Panc1 (cell line): ENCODE measurements at regions not wholly inside any gene's neighbourhood (a gene's known extent, or its start where the extent isn't known, plus 50 kb on each side); places are given as distances from the start of the nearest gene placed in this dataset.

Experiments
- ATAC-seq: fragments of 200-7000 bp; cut with Tn5 transposase; 2 replicates; pipeline ENCODE4 v1.9.1; 2020; ENCODE audit warnings: mild to moderate bottlenecking, moderate library complexity
- BruUV-seq: library from RNA; stranded (reverse); fragments of 400-500 nt; replicated peaks from 2 replicates; lab custom pipeline; 2021; lab: Mats Ljungman, UMichigan
- CTCF ChIA-PET: fragments of 300-600 bp; sonication (Branson Sonifier 250); formaldehyde crosslinking; loops from one replicate; lab custom pipeline; 2022; ENCODE audit warnings: antibody characterized with exemption; lab: Charles Lee
- POLR2A ChIA-PET: fragments of 300-600 bp; sonication (Branson Sonifier 250); formaldehyde crosslinking; loops from one replicate; lab custom pipeline; 2022; ENCODE audit warnings: antibody characterized with exemption; lab: Charles Lee
- DNase-seq: peaks from one replicate; pipeline ENCODE4 v3.0.0-alpha.2; 2010; ENCODE audit warnings: low read depth, low spot score
- H3K27ac ChIP-seq: 2 replicates; pipeline ENCODE4 v1.5.1; 2011; ENCODE audit warnings: mild to moderate bottlenecking, low read length, inconsistent platforms
- H3K27me3 ChIP-seq: fragments of 200-500 bp; sonication (Bioruptor generic); 2 replicates; pipeline ENCODE4 v1.6.0; 2014; ENCODE audit warnings: low read length, inconsistent platforms; ENCODE audit not compliant: control insufficient read depth, insufficient read depth
- H3K36me3 ChIP-seq: fragments of 200-500 bp; sonication (Bioruptor generic); 2 replicates; pipeline ENCODE4 v1.5.1; 2014; ENCODE audit warnings: inconsistent platforms, mild to moderate bottlenecking, low read length, moderate library complexity; ENCODE audit not compliant: control insufficient read depth, insufficient read depth
- H3K4me1 ChIP-seq: 2 replicates; pipeline ENCODE4 v1.5.1; 2011; ENCODE audit warnings: inconsistent platforms, mild to moderate bottlenecking, low read length, moderate library complexity; ENCODE audit not compliant: control insufficient read depth, insufficient read depth
- H3K4me3 ChIP-seq, 2 experiments: 2 replicates each; pipeline ENCODE4 v1.5.1; 2011 to 2012; ENCODE audit warnings: low read depth in 2 of 2, low read length in 2 of 2, mild to moderate bottlenecking in 2 of 2, inconsistent platforms in 1 of 2, moderate library complexity in 1 of 2
- H3K9me3 ChIP-seq: fragments of 200-500 bp; sonication (Bioruptor generic); 2 replicates; pipeline ENCODE4 v1.5.1; 2014; ENCODE audit warnings: low read depth, mild to moderate bottlenecking, inconsistent platforms, low read length, moderate library complexity; ENCODE audit not compliant: control insufficient read depth, insufficient read depth
- POLR2AphosphoS5 ChIP-seq: IDR thresholded peaks from 2 replicates; pipeline ENCODE4 v1.6.1; 2012; ENCODE audit warnings: mild to moderate bottlenecking, low read depth, low read length, moderate library complexity
- SIN3A ChIP-seq: IDR thresholded peaks from 2 replicates; pipeline ENCODE4 v1.6.1; 2012; ENCODE audit warnings: low read depth, mild to moderate bottlenecking, low read length, moderate library complexity, borderline replicate concordance; ENCODE audit not compliant: insufficient read depth
- TCF7L2 ChIP-seq: IDR thresholded peaks from 2 replicates; pipeline ENCODE4 v1.6.1; 2011; ENCODE audit warnings: mild to moderate bottlenecking, low read depth, low read length, inconsistent platforms
- in situ Hi-C: cut with HindIII; loops from 2 replicates; pipeline ENCODE4 v1.10.0; 2016; ENCODE audit warnings: low sequenced_read_pairs, low pct_unique_long_range_greater_than_20kb
- intact Hi-C: fragments of 100-400 bp; cut with micrococcal nuclease; formaldehyde crosslinking; loops from one replicate; pipeline ENCODE4 v1.10.0; 2022; ENCODE audit not compliant: unreplicated experiment
- TF ChIP-seq, protein P1 (sequence below), 2 experiments: IDR thresholded peaks; 2 replicates each; pipeline ENCODE4 v1.6.1; 2011 to 2012; ENCODE audit warnings: low read depth in 2 of 2, control low read depth in 1 of 2, low read length in 1 of 2, mild to moderate bottlenecking in 1 of 2, moderate library complexity in 1 of 2; ENCODE audit not compliant: insufficient read depth in 1 of 2
- TF ChIP-seq, protein P2 (sequence below): fragments of 450-650 bp; IDR thresholded peaks from 2 replicates; pipeline ENCODE4 v1.5.1; 2017; ENCODE audit warnings: mild to moderate bottlenecking

DNA sequence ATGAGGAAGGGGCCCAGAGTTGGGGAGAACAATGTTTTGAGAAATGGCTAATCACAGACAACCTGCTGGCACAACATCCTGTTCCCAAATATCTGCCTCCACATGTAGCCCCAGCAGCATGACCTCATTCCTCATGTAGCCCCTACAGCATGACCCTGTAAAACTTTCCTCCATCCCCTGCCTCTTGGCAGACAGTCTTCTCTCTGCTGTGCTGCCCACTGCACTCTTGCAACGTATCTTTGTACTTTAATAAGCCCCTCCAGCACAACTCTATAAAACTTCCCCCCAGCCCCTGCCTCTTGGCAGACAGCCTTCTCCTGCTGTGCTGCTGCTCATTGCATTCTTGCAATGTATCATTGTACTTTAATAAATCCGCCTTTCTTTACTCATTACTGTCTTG, 278.8 kb downstream of the HDGFL1 start:
- H3K27me3 ChIP-seq, result no peaks in the 10 kb centered on the region
- H3K27ac ChIP-seq, result no peak overlapping the region
- TF ChIP-seq POLR2AphosphoS5 (no peak), SIN3A (no peak), TCF7L2 (no peak)
- TF ChIP-seq, protein P1, sequence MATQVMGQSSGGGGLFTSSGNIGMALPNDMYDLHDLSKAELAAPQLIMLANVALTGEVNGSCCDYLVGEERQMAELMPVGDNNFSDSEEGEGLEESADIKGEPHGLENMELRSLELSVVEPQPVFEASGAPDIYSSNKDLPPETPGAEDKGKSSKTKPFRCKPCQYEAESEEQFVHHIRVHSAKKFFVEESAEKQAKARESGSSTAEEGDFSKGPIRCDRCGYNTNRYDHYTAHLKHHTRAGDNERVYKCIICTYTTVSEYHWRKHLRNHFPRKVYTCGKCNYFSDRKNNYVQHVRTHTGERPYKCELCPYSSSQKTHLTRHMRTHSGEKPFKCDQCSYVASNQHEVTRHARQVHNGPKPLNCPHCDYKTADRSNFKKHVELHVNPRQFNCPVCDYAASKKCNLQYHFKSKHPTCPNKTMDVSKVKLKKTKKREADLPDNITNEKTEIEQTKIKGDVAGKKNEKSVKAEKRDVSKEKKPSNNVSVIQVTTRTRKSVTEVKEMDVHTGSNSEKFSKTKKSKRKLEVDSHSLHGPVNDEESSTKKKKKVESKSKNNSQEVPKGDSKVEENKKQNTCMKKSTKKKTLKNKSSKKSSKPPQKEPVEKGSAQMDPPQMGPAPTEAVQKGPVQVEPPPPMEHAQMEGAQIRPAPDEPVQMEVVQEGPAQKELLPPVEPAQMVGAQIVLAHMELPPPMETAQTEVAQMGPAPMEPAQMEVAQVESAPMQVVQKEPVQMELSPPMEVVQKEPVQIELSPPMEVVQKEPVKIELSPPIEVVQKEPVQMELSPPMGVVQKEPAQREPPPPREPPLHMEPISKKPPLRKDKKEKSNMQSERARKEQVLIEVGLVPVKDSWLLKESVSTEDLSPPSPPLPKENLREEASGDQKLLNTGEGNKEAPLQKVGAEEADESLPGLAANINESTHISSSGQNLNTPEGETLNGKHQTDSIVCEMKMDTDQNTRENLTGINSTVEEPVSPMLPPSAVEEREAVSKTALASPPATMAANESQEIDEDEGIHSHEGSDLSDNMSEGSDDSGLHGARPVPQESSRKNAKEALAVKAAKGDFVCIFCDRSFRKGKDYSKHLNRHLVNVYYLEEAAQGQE (IDR thresholded peaks at IDR 0.05; ENCODE audit: insufficient read depth in 1 of 2, low read depth in 2 of 2, low read length in 1 of 2), result no peak
- TF ChIP-seq, protein P2, sequence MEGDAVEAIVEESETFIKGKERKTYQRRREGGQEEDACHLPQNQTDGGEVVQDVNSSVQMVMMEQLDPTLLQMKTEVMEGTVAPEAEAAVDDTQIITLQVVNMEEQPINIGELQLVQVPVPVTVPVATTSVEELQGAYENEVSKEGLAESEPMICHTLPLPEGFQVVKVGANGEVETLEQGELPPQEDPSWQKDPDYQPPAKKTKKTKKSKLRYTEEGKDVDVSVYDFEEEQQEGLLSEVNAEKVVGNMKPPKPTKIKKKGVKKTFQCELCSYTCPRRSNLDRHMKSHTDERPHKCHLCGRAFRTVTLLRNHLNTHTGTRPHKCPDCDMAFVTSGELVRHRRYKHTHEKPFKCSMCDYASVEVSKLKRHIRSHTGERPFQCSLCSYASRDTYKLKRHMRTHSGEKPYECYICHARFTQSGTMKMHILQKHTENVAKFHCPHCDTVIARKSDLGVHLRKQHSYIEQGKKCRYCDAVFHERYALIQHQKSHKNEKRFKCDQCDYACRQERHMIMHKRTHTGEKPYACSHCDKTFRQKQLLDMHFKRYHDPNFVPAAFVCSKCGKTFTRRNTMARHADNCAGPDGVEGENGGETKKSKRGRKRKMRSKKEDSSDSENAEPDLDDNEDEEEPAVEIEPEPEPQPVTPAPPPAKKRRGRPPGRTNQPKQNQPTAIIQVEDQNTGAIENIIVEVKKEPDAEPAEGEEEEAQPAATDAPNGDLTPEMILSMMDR, result no peak
- ChIA-PET CTCF (no interaction called here), POLR2A (no interaction called here)
- DNase-seq (no peak), ATAC-seq (no peak)
- H3K4me1 ChIP-seq, result no peaks in the 10 kb centered on the region
- no peak overlapping the region for H3K4me3 ChIP-seq
- in situ Hi-C loops (no loop called here), intact Hi-C loops (no loop called here)
- H3K36me3 ChIP-seq, result no peaks in the 10 kb centered on the region
- BruUV-seq, result no TSS peak
- H3K9me3 ChIP-seq, result no peaks in the 10 kb centered on the region

DNA sequence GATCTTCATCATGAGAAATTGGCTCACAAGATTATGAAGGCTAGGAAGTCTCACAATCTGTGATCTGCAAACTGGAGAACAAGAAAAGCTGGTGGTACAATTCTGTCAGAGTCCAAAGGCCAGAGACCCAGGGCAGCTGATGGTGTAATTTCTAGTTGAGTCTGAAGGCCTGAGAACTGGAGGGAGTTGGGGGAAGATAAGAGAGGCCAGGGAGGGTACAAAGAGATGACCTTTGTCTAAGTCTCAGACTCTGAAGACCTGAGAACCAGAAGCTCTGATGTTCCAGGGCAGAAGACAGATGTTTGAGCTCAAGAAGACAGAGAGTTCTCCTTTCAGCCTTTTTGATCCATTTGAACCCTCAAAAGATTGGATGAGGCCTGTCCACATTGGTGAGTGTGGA, 280.6 kb downstream of the HDGFL1 start:
- Histone ChIP-seq H3K4me3 (no peak overlapping the region), H3K9me3 (no peaks in the 10 kb centered on the region), H3K27ac (no peak overlapping the region), H3K36me3 (no peaks in the 10 kb centered on the region), H3K4me1 (no peaks in the 10 kb centered on the region), H3K27me3 (no peaks in the 10 kb centered on the region)
- ATAC-seq (no peak), DNase-seq (no peak)
- intact Hi-C loops, result no loop called here
- POLR2A ChIA-PET, result no interaction called here
- in situ Hi-C loops, result no loop called here
- no TSS peak for BruUV-seq
- CTCF ChIA-PET, result no interaction called here
- TF ChIP-seq POLR2AphosphoS5, result no peak
- TF ChIP-seq SIN3A, result no peak
- TF ChIP-seq, protein P2, result no peak
- TF ChIP-seq, protein P1 (IDR thresholded peaks at IDR 0.05; ENCODE audit: insufficient read depth in 1 of 2, low read depth in 2 of 2, low read length in 1 of 2), result no peak
- no peak for TF ChIP-seq TCF7L2
